ENCODE measurements at regions not wholly inside any gene's neighbourhood (a gene's known extent, or its start where the extent isn't known, plus 50 kb on each side); places are given as distances from the start of the nearest gene placed in this dataset.

DNA sequence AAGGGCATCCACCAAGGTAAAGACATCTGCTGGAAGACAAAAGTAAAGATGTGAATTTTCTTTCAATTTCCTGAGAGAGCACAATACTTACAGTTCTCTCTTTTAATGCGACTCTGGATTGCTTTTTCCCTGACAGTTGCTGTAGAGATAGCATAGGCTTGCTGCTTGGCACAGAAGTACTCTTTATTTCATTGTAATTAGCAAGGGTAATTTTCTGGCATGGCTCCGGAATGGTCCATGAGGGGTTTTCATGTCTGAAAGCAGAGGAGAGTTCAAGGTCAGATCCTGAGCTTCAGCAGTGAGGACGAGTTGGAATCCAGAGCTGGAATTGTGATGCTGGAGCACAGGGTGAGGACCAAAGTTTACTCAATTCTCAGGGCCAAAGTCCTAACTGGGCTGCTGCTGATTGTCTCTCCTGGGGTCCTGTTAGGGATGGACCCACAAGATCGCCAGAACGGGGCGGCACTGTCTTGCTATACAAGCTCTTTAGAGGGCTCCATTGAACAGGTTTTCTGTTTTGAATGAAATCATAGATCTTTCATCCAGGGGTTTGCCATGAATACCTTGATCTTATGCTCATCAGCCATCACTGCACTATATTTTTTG, 190.0 kb upstream of the MKI67 start:
- no peak for DNase-seq (ENCODE audit: low read depth in 2 of 2)

DNA sequence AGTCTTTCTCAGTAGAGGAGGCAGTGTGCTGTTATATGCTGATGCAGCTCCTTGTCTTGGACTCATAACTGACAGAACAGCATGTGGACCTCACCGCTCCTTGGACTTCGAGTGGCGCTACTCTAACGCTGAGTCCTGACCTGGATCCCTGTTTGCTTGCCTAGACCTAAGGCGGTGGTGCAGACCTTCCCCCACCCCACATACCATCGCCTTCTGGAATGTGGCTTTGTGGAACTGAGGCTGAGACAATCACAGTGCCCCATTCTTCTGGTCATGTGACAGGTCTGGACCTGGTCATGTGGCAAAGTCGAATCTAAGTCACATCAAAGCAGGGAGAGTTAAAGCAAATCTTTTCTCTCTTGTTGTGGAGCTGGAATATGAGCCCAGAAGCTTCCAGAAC, 190.7 kb upstream of the MKI67 start:
- no peak for DNase-seq (ENCODE audit: low read depth in 2 of 2)

DNA sequence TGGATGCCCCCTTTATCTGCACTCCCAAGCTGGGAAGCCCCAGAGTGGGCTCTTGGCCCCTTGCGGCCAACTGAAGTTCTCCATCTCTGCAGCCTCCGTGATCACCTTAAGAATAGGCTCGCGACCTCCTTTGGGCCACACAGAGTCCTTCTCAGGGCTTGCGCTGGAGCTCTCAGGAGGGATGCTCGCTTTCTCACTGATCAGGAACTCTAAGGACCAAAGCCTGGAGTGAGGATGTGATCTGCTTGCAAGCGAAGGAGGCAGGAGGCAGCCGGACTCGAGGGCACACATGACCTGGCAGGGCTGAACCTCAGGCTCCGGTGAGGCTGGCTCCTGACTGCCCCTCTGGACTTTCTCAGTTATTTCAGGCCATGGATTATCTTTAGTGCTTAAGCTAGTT, 192.1 kb upstream of the MKI67 start:
- no peak for DNase-seq (ENCODE audit: low read depth in 2 of 2)

- no peak for DNase-seq (ENCODE audit: low read depth in 2 of 2)
These were observed 192.7 kb upstream of the MKI67 start for GRCh38 chr10:128318913-128319312.

GRCh38 chr10:128322106-128322505, 195.9 kb upstream of the MKI67 start:
- no peak for DNase-seq (ENCODE audit: low read depth in 2 of 2)

DNA sequence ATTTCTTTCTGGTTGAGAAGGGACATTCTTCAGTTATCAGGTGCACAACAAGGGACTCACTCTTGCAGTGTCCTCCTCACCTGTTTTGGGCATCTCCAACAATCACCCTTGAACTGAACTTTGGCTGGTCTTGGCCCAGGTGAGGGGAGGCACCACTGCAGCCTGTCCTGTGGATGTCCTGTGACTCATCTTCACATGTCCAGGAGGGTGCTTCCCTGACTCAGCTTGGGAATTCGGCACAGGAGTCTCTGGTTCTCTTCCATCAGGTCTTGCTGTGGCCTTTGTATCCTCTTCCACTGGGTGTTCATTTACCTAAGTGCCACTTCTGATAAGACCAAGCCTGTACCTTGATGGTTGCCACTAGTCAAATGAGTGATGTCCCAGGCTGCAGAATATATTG, 196.7 kb upstream of the MKI67 start:
- DNase-seq (ENCODE audit: low read depth in 2 of 2): no peak

GRCh38 chr10:128324058-128324827, 198.0 kb upstream of the MKI67 start:
- no peak for DNase-seq (ENCODE audit: low read depth in 2 of 2)

- DNase-seq (ENCODE audit: low read depth in 2 of 2): no peak
These were observed 199.6 kb upstream of the MKI67 start for GRCh38 chr10:128325788-128326187.

DNA sequence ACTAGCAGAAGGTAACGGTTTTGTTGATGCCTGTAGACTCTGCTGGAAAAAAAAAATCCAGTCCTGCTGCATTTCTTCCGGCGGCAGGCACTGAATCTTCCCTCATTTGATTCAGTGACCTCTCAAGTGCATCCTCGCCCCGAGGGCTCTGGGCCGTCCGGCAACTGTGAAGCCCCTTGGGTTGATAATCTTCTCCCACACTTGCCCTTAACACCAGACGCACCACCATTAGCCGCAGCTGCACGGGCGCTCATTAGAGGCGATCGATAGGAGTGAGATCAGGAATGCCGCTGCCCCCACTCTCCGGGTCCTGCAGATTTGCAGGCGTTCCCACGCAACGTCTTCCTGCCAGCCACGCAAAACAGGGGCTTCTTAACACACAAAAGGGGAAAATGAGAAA, 200.0 kb upstream of the MKI67 start:
- DNase-seq (ENCODE audit: low read depth in 2 of 2): no peak

- DNase-seq (ENCODE audit: low read depth in 2 of 2): no peak
These were observed 200.6 kb upstream of the MKI67 start for GRCh38 chr10:128326851-128327250.

- DNase-seq (ENCODE audit: low read depth in 2 of 2): no peak
These were observed 210.2 kb upstream of the MKI67 start for GRCh38 chr10:128336401-128336800.

DNA sequence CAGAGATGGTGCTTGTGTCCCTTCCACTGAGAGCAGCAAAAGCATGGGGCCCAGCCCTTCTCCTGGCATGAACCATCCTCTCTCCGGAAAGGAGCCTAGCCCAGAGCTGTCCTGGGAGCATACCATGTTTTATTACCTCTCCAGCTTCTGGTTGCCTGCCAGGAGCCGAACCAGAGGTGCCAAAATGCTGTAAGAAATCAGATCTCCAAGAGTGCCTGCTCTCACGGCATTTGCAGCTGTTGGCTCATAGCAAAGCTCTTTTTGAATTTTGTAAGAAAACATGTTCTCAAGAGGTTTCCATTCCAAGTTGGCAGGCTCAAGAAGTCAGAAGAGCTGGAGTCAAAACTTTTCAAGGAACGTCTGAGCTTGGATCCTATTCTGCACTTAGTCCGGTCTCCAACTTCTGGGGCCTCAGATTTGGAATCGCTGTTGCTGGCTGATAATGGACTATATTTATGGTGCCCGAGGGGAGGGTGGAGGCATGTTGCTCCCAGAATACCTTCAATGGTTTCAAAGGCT, 211.7 kb upstream of the MKI67 start:
- no peak for DNase-seq (ENCODE audit: low read depth in 2 of 2)

GRCh38 chr10:128338951-128339350, 212.7 kb upstream of the MKI67 start:
- DNase-seq (ENCODE audit: low read depth in 2 of 2): no peak

DNA sequence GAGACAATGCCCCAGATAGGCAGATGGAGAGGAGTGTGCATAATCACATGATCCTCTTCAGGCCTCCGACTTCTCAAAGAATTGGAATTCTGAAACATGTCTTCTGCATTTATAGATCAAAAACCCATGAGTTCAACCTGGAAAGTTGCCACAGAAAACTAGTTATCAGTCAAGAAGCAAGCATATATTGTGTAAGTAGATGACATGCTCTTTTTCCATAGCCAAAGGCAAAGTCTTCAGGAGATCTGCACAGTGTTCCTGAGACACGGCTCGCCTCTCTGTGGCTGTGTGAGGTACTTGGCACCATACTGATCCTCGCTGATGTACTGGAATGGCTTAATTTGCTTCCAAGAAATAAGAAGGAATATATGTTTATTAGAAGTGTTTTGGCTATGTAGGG, 213.5 kb upstream of the MKI67 start:
- no peak for DNase-seq (ENCODE audit: low read depth in 2 of 2)

GRCh38 chr10:128345353-128345752, 219.1 kb upstream of the MKI67 start:
- DNase-seq (ENCODE audit: low read depth in 2 of 2): no peak

- no peak for DNase-seq (ENCODE audit: low read depth in 2 of 2)
These were observed 234.6 kb upstream of the MKI67 start for GRCh38 chr10:128360783-128361182.

DNA sequence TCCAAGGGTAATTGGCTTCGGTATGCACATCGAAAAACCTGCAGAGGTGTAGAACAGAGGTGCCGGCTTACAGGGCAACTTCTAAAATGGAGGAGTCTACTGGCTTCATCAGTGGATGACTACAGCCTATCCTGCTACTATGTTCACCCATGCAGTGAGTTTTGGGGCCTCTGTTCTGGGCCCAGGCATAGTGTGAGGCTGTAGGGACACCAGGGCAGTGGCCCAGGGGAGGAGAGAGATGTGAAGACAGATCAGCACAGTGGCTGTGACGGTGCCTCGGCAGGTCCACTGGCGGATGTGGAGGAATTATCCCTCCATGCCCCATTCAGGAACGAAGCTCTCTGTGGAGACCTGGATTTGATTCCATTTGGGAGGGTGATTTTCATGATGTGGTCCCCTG, 235.3 kb upstream of the MKI67 start:
- no peak for DNase-seq (ENCODE audit: low read depth in 2 of 2)

DNA sequence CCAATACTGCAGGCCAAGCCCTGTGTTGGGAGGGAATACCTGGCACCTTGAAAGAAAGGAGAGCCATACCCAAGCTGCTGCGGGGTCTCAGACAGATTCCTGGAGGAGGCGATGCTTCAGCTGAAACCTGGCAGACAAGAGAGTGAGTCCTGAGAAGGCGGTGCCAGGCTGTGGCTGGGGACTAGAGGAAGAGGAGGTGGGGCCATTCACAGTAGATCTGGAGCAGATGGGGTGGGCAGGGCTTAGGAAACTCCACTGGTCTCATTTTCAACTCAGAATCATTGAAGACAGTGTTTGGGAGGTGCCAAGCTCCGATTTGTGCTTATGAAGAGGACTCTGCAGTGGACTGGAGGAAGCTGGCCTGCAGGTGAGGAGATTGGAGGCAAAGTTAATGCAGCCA, 236.3 kb upstream of the MKI67 start:
- no peak for DNase-seq (ENCODE audit: low read depth in 2 of 2)

GRCh38 chr10:128364631-128365030, 238.4 kb upstream of the MKI67 start:
- DNase-seq (ENCODE audit: low read depth in 2 of 2): no peak

GRCh38 chr10:128365156-128365725, 239.0 kb upstream of the MKI67 start:
- no peak for DNase-seq (ENCODE audit: low read depth in 2 of 2)

DNA sequence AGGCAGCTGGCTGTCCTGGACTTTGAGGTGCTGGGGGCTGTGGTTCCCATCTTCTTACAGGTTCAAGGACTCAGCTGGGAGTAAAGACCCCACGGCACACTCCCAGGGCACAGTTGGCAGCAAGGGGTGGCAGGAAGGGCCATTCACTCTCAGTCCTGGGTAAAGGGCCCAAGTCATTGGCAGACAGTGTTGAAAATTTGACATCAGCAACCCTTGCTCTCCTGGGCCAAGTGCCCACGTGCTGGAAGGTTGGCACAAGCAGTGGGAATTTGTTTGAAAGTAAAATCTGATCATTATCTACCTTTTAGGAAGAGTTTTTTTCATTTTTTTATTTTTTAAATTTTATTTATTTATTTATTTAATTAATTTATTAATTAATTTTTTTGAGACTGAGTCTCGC, 241.6 kb upstream of the MKI67 start:
- no peak for DNase-seq (ENCODE audit: low read depth in 2 of 2)

GRCh38 chr10:128369101-128369650, 243.0 kb upstream of the MKI67 start:
- no peak for DNase-seq (ENCODE audit: low read depth in 2 of 2)

Data from dermis microvascular lymphatic vessel endothelial cell (primary cell).